IMR-90 (cell line): ENCODE measurements at regions not wholly inside any gene's neighbourhood (a gene's known extent, or its start where the extent isn't known, plus 50 kb on each side); places are given as distances from the start of the nearest gene placed in this dataset.

Experiments
- ATAC-seq: fragments of 200-7000 bp; cut with Tn5 transposase; 2 replicates; pipeline ENCODE4 v1.9.1; 2020; ENCODE audit warnings: low read depth, mild to moderate bottlenecking, moderate library complexity
- BruUV-seq: library from RNA; stranded (reverse); fragments of 400-500 nt; replicated peaks from 2 replicates; lab custom pipeline; 2021; lab: Mats Ljungman, UMichigan
- CTCF ChIA-PET: fragments of 300-600 bp; formaldehyde crosslinking; extraction: SDS; loops from one replicate; lab custom pipeline; 2021; ENCODE audit warnings: antibody characterized with exemption; lab: Yijun Ruan, JAX
- POLR2A ChIA-PET: fragments of 300-600 bp; sonication (Branson Sonifier 250); formaldehyde crosslinking; loops from one replicate; lab custom pipeline; 2022; ENCODE audit warnings: antibody characterized with exemption; ENCODE audit not compliant: unreplicated experiment; lab: Charles Lee
- DNase-seq: peaks from one replicate; pipeline ENCODE4 v3.0.0; 2013
- H2AFZ ChIP-seq: replicated peaks from 2 replicates; pipeline ENCODE3; 2013; ENCODE audit warnings: low read length, mild to moderate bottlenecking; ENCODE audit not compliant: poor library complexity
- H2AK5ac ChIP-seq: 2 replicates; pipeline ENCODE4 v1.6.1; 2013; ENCODE audit warnings: low read depth, low read length, inconsistent platforms
- H2AK9ac ChIP-seq: replicated peaks from 2 replicates; pipeline ENCODE3; 2013; ENCODE audit warnings: mild to moderate bottlenecking, low read depth, low read length, moderate library complexity; ENCODE audit not compliant: poor library complexity
- H2BK120ac ChIP-seq: 2 replicates; pipeline ENCODE4 v1.6.1; 2013; ENCODE audit warnings: low read depth, low read length, inconsistent platforms
- H2BK15ac ChIP-seq: 3 replicates; pipeline ENCODE4 v1.6.1; 2013; ENCODE audit warnings: low read depth, low read length, inconsistent platforms
- H2BK20ac ChIP-seq: 2 replicates; pipeline ENCODE4 v1.6.1; 2013; ENCODE audit warnings: low read depth, mild to moderate bottlenecking, inconsistent platforms, low read length, moderate library complexity
- H2BK5ac ChIP-seq: 2 replicates; pipeline ENCODE4 v1.6.1; 2013; ENCODE audit warnings: mild to moderate bottlenecking, low read depth, low read length, inconsistent platforms; ENCODE audit not compliant: poor library complexity, severe bottlenecking
- H3K14ac ChIP-seq: replicated peaks from 2 replicates; pipeline ENCODE4 v1.6.1; 2013; ENCODE audit warnings: low read depth, low read length, inconsistent platforms
- H3K18ac ChIP-seq: 2 replicates; pipeline ENCODE4 v1.6.1; 2013; ENCODE audit warnings: low read depth, low read length, control low read depth
- H3K23ac ChIP-seq: 2 replicates; pipeline ENCODE4 v1.6.1; 2013; ENCODE audit warnings: low read depth, low read length, inconsistent platforms
- H3K27ac ChIP-seq: 2 replicates; pipeline ENCODE4 v1.5.1; 2013; ENCODE audit warnings: mild to moderate bottlenecking, control low read depth, low read length; ENCODE audit not compliant: insufficient read depth
- H3K27me3 ChIP-seq: 2 replicates; pipeline ENCODE4 v1.6.1; 2013; ENCODE audit warnings: low read length; ENCODE audit not compliant: control insufficient read depth, insufficient read depth
- H3K36me3 ChIP-seq: 2 replicates; pipeline ENCODE4 v1.6.1; 2013; ENCODE audit warnings: low read length, mixed read lengths; ENCODE audit not compliant: control insufficient read depth, insufficient read depth
- H3K4ac ChIP-seq: 2 replicates; pipeline ENCODE4 v1.6.1; 2013; ENCODE audit warnings: low read depth, low read length, inconsistent platforms
- H3K4me1 ChIP-seq: 2 replicates; pipeline ENCODE4 v1.6.1; 2013; ENCODE audit warnings: low read length, mixed read lengths; ENCODE audit not compliant: control insufficient read depth, insufficient read depth
- H3K4me2 ChIP-seq: 2 replicates; pipeline ENCODE4 v1.6.1; 2013; ENCODE audit warnings: low read depth, mild to moderate bottlenecking, control low read depth, low read length, moderate library complexity
- H3K4me3 ChIP-seq: 2 replicates; pipeline ENCODE4 v1.5.1; 2013; ENCODE audit warnings: low read depth, mild to moderate bottlenecking, control low read depth, low read length, moderate library complexity; ENCODE audit not compliant: insufficient read depth
- H3K56ac ChIP-seq: 2 replicates; pipeline ENCODE4 v1.6.1; 2013; ENCODE audit warnings: low read length, inconsistent platforms; ENCODE audit not compliant: insufficient read depth; ENCODE audit errors: extremely low read depth
- H3K79me1 ChIP-seq, 2 experiments: 2 replicates each; pipeline ENCODE4 v1.6.1; 2013; ENCODE audit warnings: low read length in 2 of 2, inconsistent platforms in 1 of 2, low read depth in 1 of 2
- H3K9ac ChIP-seq: 2 replicates; pipeline ENCODE4 v1.6.1; 2013; ENCODE audit warnings: low read depth, low read length, control low read depth
- H3K9me1 ChIP-seq: 2 replicates; pipeline ENCODE4 v1.6.1; 2013; ENCODE audit warnings: low read length, inconsistent platforms; ENCODE audit not compliant: insufficient read depth
- H3K9me3 ChIP-seq: 2 replicates; pipeline ENCODE4 v1.6.1; 2013; ENCODE audit warnings: low read length; ENCODE audit not compliant: control insufficient read depth, insufficient read depth
- H4K20me1 ChIP-seq: 2 replicates; pipeline ENCODE4 v1.6.1; 2013; ENCODE audit warnings: low read length, inconsistent platforms; ENCODE audit not compliant: insufficient read depth
- H4K5ac ChIP-seq: 2 replicates; pipeline ENCODE4 v1.6.1; 2013; ENCODE audit warnings: mild to moderate bottlenecking, low read depth, low read length, control low read depth
- H4K8ac ChIP-seq, 2 experiments: 2 replicates each; pipeline ENCODE4 v1.6.1; 2013; ENCODE audit warnings: low read depth in 2 of 2, low read length in 2 of 2, control low read depth in 1 of 2, inconsistent platforms in 1 of 2
- H4K91ac ChIP-seq: 2 replicates; pipeline ENCODE4 v1.6.1; 2013; ENCODE audit warnings: low read depth, low read length, inconsistent platforms; ENCODE audit not compliant: insufficient read depth
- BHLHE40 ChIP-seq: fragments of 150-350 bp; IDR thresholded peaks from 2 replicates; pipeline ENCODE4 v1.6.1; 2016; ENCODE audit warnings: mild to moderate bottlenecking, low read depth, low read length
- CEBPB ChIP-seq: IDR thresholded peaks from 2 replicates; pipeline ENCODE4 v1.6.1; 2012; ENCODE audit warnings: low read depth, low read length, improper control_type of control experiment
- CTCF ChIP-seq: conservative IDR thresholded peaks from 2 replicates; pipeline ENCODE4 v1.5.1; 2012; ENCODE audit warnings: mild to moderate bottlenecking, low read depth, low read length, improper control_type of control experiment
- ELK1 ChIP-seq: fragments of 150-350 bp; IDR thresholded peaks from 2 replicates; pipeline ENCODE4 v1.6.1; 2016; ENCODE audit warnings: low read depth, mild to moderate bottlenecking, low read length, moderate library complexity, borderline replicate concordance
- FOS ChIP-seq: fragments of 150-350 bp; IDR thresholded peaks from 2 replicates; pipeline ENCODE4 v1.6.1; 2016; ENCODE audit warnings: low read depth, low read length
- MAFK ChIP-seq: IDR thresholded peaks from 2 replicates; pipeline ENCODE4 v1.6.1; 2012; ENCODE audit warnings: low read depth, low read length, improper control_type of control experiment
- MAZ ChIP-seq: IDR thresholded peaks from 2 replicates; pipeline ENCODE4 v1.6.1; 2012; ENCODE audit warnings: low read depth, mild to moderate bottlenecking, low read length, improper control_type of control experiment, moderate library complexity, borderline replicate concordance
- MXI1 ChIP-seq: IDR thresholded peaks from 2 replicates; pipeline ENCODE4 v1.6.1; 2012; ENCODE audit warnings: low read depth, mild to moderate bottlenecking, low read length, moderate library complexity, borderline replicate concordance
- NFE2L2 ChIP-seq: fragments of 150-350 bp; IDR thresholded peaks from 2 replicates; pipeline ENCODE4 v1.6.1; 2016; ENCODE audit warnings: low read depth, mild to moderate bottlenecking, low read length
- RCOR1 ChIP-seq: IDR thresholded peaks from 2 replicates; pipeline ENCODE4 v1.6.1; 2012; ENCODE audit warnings: mild to moderate bottlenecking, low read length, improper control_type of control experiment; ENCODE audit not compliant: insufficient replicate concordance
- RFX5 ChIP-seq: IDR thresholded peaks from 2 replicates; pipeline ENCODE4 v1.8.0; 2012; ENCODE audit warnings: low read depth, mild to moderate bottlenecking, low read length, moderate library complexity
- SMC3 ChIP-seq: fragments of 150-350 bp; IDR thresholded peaks from 2 replicates; pipeline ENCODE4 v1.6.1; 2016; ENCODE audit warnings: low read depth, mild to moderate bottlenecking, antibody characterized with exemption, low read length, moderate library complexity
- WGBS, 2 experiments: methylation state at CpG; one replicate each; pipeline versions ENCODE4 v1.1.5 to v1.1.7; 2013; ENCODE audit warnings: missing lambda C conversion rate in 2 of 2; ENCODE audit not compliant: insufficient read length in 1 of 2; ENCODE audit errors: extremely low coverage in 2 of 2; 5-methylcytosine and 5-hydroxymethylcytosine counted together
- dilution Hi-C: fragments of 300-500 bp; cut with HindIII; formaldehyde crosslinking; loops from one replicate; pipeline ENCODE4 v1.14.3; 2018; ENCODE audit warnings: low sequenced_read_pairs; ENCODE audit not compliant: unreplicated experiment
- in situ Hi-C: fragments of 300-500 bp; cut with MboI; formaldehyde crosslinking; loops from 3 replicates; pipeline ENCODE4 v1.14.3; 2019; ENCODE audit warnings: low sequenced_read_pairs, inconsistent platforms, mixed read lengths
- intact Hi-C: fragments of 100-400 bp; cut with micrococcal nuclease; formaldehyde crosslinking; loops from 2 replicates; pipeline ENCODE4 v1.10.0; 2022
- TF ChIP-seq, protein P1 (sequence below): fragments of 150-350 bp; IDR thresholded peaks from 2 replicates; pipeline ENCODE4 v1.6.1; 2017; ENCODE audit warnings: mild to moderate bottlenecking, antibody characterized with exemption, low read length, low read depth

GRCh38 chr17:72534265-72534664, 413.4 kb downstream of the SOX9 start:
- H3K27me3 ChIP-seq = no peaks in the 10 kb centered on the region
- H3K9me1 ChIP-seq = no peaks in the 10 kb centered on the region
- no peak overlapping the region for H4K91ac ChIP-seq
- H2AFZ ChIP-seq = no peak overlapping the region
- no peak overlapping the region for H2BK120ac ChIP-seq
- H3K27ac ChIP-seq = no peak overlapping the region
- DNase-seq (no peak), ATAC-seq (no peak)
- no peak for TF ChIP-seq CEBPB
- no peak for TF ChIP-seq MAFK
- TF ChIP-seq, protein P1, sequence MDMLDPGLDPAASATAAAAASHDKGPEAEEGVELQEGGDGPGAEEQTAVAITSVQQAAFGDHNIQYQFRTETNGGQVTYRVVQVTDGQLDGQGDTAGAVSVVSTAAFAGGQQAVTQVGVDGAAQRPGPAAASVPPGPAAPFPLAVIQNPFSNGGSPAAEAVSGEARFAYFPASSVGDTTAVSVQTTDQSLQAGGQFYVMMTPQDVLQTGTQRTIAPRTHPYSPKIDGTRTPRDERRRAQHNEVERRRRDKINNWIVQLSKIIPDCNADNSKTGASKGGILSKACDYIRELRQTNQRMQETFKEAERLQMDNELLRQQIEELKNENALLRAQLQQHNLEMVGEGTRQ = no peak
- TF ChIP-seq SMC3 = no peak
- no peak for TF ChIP-seq ELK1
- TF ChIP-seq MAZ = no peak
- no peak for TF ChIP-seq CTCF
- TF ChIP-seq FOS = no peak
- TF ChIP-seq NFE2L2 = no peak
- no peak for TF ChIP-seq MXI1
- no peak for TF ChIP-seq RFX5
- TF ChIP-seq RCOR1 = no peak
- no peak for TF ChIP-seq BHLHE40
- no peak overlapping the region for H2AK9ac ChIP-seq
- peaks cover under 1% of the 10 kb centered on the region; the same call in 1 of the 2 replicates for H3K4me1 ChIP-seq
- CTCF ChIA-PET = no interaction called here
- no peak overlapping the region for H4K5ac ChIP-seq
- no peaks in the 10 kb centered on the region for H4K20me1 ChIP-seq
- no peak overlapping the region for H3K23ac ChIP-seq
- H3K9ac ChIP-seq = no peak overlapping the region
- in situ Hi-C loops (loop anchor here (25.0 kb wide), 4 partner anchors 572 to 1422 kb away; no protein-coding TSS in a partner anchor), intact Hi-C loops (no loop called here), dilution Hi-C loops (no loop called here)
- no peak overlapping the region for H2BK15ac ChIP-seq
- POLR2A ChIA-PET = no interaction called here
- no peak overlapping the region for H3K4me3 ChIP-seq
- H2AK5ac ChIP-seq = no peak overlapping the region
- H3K9me3 ChIP-seq = no peaks in the 10 kb centered on the region; the same call in 1 of the 2 replicates
- no peak overlapping the region for H3K4ac ChIP-seq
- H4K8ac ChIP-seq = no peak overlapping the region
- no peak overlapping the region for H2BK20ac ChIP-seq
- no peak overlapping the region for H3K18ac ChIP-seq
- no peak overlapping the region for H2BK5ac ChIP-seq
- no CpG with 5 or more reads among the region's 2 CpGs for WGBS, 2 experiments
- H3K14ac ChIP-seq = no peak overlapping the region
- H3K36me3 ChIP-seq = no peaks in the 10 kb centered on the region
- H3K4me2 ChIP-seq = no peak overlapping the region
- H3K79me1 ChIP-seq = peaks cover 29 to 55% of the 10 kb centered on the region in 2 experiments
- BruUV-seq = no TSS peak
- no peak overlapping the region for H3K56ac ChIP-seq
